EL (cell line): ENCODE measurements at regions not wholly inside any gene's neighbourhood (a gene's known extent, or its start where the extent isn't known, plus 50 kb on each side); places are given as distances from the start of the nearest gene placed in this dataset.
"Not testable (repeated sequence)": the region's sequence is repeated elsewhere in the genome, so short reads cannot be mapped to it uniquely, and the experiment has no call there.

Experiments used
- DNase-seq: peaks from one replicate; pipeline ENCODE4 v3.0.0-alpha.2; 2016

DNA sequence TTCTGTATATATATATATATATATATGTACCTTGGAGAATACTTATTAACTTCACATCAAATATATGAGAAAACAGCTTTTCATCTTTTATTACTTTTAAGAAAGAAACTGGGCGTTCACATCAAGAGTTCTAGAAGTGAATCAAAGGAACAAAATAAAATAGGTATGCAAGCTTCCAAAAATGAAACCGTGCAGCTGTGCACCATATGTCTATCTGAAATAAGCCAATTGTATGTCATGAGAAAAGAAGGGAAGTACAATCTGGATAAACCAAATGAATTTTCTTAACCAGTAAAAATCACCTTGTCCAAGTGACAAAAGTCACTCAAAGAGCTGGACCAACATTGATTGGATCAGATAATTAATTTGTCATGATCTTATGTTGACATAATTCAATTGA is 405.4 kb upstream of the TECRL start:
- DNase-seq = no peak

DNA sequence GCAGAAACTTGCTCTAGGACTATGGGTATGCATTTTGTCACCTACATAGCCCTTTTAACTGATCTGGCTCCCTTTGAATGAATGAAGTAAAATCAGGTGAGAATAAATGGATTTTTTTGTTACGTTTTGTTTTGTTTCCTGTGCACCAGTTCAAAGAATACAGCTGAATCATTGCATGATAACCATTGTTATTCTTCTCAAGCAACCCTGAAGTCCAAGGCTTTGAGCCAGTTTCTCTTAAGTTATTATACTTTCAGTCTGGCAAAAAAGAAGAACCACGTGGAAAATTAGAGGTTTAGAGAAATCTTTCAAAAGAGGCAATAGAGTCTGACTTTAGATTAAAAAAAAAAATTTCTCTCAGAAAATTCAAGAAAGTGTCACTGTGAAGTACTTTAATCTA is 398.6 kb upstream of the TECRL start:
- DNase-seq = no peak

DNA sequence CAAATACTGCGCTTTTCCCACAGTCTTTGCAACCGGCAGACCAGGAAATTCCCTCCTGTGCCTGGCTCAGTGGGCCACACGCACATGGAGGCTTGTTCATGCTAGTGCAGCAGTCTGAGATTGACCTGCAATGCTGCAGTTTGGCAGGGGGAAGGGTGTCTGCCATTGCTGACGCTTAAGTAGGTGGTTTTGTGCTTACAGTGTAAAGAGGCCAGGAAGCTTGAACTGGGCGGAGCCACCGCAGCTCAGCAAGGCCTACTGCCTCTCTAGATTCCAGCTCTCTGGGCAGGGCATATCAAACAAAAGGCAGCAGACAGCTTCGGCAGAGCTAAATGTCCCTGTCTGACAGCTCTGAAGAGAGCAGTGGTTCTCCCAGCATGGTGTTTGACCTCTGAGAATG is 390.5 kb upstream of the TECRL start:
- no peak for DNase-seq

DNA sequence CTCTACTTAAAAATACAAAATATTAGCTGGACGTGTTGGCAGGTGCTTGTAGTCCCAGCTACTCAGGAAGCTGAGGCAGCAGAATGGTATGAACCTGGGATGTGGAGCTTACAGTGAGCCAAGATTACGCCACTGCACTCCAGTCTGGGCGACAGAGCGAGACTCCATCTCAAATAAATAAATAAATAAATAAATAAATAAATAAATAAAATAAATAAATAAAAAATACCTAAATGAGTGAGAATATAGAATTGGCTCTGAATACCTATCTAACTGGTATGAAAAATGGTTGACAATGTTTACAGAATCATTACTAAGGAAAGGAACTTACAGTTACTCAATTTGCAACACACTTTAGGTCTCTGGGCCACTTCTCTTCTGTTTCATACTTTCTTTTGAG is 389.6 kb upstream of the TECRL start:
- not testable (repeated sequence) for DNase-seq

DNA sequence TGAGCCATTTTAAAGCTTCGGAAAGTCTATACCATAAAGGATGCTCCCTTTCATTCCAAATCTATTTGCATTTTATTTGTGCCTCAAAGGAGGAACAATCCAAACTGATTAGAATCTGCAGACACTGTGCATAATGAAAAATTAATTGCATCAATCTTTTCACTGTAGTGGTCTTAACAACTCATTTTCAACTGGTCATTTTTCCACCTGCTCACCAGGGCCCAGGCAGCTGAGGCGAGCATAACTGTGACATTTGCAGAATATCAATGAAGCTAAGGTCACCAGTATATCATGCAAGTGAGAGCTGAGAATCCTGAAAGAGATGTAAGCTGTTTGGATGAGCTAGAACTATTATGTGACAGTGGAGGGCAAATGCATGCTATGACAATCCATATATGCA is 387.3 kb upstream of the TECRL start:
- no peak for DNase-seq

DNA sequence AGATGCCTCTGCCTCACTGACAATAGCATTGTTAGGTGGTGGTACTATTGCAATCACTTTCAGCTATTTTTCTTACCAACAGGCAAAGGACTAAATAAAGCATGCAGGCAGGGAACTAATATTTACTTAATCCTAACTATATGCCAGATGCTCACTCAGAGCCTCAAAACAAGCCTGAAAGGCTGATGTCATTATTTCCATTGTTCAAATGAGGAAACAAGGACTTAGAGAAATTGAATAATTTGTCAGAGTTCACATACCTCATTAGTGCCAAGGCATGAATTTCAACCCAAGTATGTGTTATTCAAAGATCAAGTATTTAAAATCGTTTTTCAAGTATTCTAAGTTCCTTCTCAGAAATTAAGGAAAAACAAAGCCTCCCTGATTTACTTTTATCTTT is 374.9 kb upstream of the TECRL start:
- DNase-seq = peak; percentile 53

DNA sequence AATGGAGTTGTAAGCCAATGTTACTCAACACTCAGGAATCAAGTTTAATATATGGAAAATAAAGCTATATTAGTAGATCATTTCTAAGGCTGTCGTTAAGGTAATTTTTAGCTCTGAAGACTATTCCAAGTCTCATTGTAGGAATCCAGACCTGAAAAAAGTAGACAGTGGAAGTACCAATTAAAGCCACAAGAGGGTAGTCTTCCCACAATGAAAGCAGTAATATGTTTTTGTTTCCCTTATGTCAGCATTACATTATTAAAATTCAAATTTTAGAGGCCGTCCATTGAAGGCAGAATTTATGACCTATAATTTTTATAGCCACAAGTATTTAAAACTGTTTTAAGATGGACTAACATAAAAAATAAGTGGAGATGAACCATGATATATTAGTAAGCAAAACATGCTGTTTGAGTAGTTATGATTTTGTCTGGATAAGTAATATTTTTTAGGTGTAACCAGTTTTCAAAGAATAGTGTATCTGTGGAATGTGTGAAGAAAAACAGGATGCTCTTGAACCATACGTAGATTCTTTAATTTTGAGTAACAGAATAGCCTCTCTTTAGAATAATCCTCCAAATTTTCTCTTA is 372.6 kb upstream of the TECRL start:
- DNase-seq = peak; percentile 21

DNA sequence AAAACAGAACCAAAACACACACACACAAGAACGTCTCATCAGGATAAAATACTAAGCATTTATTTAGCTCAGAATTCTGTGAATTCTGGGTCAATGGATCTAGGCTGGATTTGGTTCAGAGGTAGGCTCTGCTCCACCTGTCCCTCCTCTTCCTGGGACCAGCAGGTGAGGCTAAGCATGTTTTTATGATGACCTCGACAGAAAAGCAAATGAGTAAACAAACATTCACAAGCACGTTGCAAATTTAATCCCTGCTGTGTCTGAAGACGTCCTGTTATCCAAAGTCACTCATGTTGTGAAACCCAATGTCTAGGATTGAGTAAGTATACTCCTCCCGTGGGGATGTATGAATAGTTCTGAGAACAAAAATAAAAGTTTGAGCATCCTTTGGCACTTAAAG is 371.4 kb upstream of the TECRL start:
- no peak for DNase-seq

DNA sequence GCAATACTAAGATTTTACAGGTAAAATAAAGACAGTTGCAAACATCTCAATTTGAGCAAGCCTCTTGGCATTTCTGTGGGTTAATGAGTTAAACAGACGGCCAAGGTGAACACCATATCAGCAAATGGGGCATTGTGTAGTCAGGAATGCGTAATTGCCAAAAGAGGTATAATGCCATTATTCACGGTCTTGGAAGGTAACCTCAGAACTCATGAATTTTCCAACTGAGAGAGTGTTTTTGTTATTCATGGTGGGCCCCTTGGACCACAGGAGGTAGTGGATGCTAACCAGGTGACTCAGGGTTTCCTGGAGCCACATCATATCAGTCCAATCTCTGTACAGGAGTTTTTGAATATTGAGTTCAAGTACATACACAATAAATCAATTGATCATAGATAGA is 368.0 kb upstream of the TECRL start:
- no peak for DNase-seq

DNA sequence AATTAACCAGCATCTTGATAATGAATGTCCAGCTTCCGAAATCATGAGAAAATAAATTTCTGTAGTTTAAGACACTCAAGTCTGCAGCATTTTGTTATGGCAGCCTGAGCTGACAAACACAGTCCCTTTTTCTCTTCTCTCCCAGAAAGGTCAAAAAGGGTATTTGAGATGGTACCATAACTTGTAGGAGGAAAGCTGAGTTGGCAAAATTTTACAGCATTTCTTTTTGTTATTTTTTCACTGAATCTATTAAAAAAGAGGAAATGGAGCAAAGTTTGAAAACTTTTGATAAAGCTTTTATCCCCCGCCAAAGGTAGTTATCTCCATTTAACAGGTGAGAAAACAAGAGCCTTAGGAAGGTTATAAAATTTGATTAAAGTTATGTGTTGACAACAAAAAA is 367.6 kb upstream of the TECRL start:
- DNase-seq = no peak

DNA sequence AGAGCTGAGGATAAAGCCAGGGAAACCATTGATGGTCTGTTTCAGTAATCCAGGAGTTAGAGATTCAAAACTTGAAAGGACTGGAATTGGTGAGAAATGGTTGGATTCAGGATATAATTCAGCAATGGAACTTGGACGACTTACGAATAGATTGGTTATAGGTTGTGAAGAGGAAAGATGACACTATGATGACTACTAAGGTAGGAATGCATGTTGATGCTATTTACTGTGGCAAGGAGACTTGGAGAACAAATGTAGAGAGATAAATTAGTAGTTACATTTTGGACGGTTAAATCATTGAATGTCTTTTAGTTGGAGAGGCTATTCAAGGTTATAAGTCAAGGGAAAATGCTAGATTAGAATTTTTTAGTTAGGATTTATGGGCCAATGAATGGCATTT is 365.4 kb upstream of the TECRL start:
- DNase-seq = peak; percentile 36

DNA sequence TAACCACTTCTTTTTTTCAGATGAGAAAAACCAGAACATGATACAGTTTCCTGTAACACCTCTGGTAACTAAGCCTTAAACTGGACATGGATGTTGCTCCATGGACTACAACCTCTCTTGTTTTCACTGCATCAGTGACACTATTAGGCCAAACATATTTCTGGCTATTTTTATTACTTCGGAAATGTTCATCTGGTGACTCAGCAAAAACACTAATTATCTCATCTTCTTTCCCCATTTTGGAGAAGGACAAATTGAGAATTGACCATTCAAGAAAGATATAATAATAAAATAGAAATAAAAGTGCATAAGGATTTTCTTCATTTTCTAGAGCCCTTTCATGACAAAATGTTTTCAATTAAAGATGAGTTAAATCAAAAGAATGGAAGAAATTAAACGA is 361.9 kb upstream of the TECRL start:
- DNase-seq = peak; percentile 22

DNA sequence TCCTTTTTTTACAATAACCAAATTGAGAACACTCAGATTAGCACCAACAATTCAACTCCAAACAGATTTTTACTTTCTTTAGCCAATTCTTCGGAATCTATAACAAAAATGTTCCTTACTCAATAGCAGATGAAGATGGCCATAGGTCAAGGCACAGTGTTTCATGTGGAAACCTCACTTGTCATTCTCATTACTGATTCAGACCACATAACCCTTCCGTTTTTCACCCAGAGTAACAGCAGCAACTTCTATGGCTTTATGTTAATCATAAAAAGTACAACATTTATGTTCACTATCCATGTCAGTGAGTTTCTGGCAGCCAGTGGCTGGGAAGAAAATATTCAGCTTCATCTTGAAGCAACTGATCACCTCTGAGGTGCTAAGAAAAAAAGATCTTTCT is 358.3 kb upstream of the TECRL start:
- DNase-seq = no peak

DNA sequence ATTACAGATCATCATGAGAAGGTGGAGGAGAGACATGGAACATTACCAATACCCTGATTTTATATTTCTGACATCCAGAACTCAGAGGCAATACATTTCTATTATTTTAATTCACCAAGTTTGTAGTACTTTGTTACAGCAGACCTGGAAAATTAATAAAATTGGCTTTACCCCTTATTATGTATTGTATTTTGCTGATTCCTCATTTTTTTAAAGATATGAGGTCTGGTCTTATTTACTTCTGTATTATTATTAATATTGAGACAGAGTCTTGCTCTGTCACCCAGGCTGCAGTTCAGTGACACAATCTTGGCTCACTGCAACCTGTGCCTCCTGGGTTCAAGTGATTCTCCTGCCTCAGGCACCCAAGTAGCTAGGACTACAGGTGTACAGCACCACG is 357.3 kb upstream of the TECRL start:
- DNase-seq = no peak

DNA sequence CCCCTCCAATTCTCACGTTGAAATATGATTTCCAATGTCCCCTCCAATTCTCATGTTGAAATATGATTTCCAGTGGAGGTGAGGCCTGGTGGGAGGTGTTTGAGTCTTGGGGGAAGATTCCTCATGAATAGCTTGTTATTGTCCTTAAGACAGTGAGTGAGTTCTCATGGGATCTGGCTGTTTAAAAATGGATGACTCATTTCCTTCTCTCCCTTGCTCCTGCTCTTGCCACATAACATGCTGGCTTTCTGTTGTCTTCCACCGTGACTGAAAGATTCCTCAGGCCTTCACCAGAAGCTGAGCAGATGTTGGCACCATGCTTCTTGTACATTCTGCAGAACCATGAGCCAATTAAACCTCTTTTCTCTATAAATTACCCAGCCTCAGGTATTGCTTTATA is 346.8 kb upstream of the TECRL start:
- DNase-seq = peak; percentile 29

DNA sequence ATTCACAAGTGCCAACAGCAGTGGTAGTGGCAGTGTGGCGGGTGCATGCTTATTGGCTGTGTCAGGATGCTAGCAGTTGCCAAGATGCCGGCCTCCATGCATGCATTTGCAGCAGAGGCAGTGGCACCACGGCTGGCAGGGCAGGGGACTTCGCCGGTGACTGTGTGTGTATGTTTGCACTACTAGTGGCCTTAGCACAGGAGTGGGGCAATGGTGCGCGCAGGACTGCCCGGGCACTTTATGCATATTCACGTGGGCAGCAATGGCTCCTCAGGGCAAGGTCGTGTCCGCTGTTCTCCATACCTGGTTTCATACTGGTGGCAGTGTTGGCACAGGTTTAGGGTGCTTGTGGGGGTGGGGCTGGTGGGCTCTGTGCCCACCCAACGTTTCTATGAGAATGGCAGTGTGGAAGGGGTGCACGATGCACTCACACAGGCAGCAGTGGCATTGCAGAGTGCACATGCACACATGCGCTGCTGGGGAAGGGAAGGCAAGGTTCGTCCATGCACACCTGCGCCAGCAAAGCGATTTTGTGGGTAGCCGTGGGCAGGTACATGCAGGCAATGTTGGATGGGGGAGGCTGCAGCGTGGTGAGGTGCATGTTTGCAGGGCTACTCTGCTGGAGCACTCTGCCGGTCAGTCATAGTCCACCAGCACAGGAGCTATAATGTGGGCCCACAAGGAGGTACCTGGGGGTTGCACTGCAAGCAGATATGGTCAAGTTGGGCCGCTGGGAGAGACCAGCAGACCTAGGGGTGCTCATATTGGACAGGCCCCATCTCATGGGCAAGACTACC is 338.9 kb upstream of the TECRL start:
- no peak for DNase-seq

DNA sequence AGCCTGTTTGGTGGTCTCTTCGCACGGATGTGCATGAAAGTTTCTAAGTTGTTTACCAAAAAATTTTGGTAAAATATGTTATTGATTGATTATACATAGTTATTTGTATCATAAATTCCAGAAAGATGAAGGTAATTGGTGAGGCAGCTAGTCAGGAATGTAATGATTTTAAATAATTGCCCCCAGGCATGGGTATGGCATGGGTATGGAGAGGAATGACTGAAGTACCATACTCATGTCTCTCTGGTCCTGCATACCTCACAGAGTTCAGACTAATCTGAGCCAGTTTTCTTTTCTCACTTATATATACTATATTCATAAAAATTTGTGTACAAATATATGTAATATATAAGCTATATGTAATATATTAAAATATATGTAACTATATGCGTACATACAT is 329.0 kb upstream of the TECRL start:
- DNase-seq = no peak

DNA sequence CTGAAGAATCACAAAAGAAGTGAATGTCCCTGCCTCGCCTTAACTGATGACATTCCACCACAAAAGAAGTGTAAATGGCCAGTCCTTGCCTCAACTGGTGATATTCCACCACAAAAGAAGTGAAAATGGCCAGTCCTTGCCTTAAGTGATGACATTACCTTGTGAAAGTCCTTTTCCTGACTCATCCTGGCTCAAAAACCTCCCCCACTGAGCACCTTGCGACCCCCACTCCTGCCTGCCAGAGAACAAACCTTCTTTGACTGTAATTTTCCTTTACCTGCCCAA is 328.5 kb upstream of the TECRL start:
- DNase-seq = not testable (repeated sequence)

DNA sequence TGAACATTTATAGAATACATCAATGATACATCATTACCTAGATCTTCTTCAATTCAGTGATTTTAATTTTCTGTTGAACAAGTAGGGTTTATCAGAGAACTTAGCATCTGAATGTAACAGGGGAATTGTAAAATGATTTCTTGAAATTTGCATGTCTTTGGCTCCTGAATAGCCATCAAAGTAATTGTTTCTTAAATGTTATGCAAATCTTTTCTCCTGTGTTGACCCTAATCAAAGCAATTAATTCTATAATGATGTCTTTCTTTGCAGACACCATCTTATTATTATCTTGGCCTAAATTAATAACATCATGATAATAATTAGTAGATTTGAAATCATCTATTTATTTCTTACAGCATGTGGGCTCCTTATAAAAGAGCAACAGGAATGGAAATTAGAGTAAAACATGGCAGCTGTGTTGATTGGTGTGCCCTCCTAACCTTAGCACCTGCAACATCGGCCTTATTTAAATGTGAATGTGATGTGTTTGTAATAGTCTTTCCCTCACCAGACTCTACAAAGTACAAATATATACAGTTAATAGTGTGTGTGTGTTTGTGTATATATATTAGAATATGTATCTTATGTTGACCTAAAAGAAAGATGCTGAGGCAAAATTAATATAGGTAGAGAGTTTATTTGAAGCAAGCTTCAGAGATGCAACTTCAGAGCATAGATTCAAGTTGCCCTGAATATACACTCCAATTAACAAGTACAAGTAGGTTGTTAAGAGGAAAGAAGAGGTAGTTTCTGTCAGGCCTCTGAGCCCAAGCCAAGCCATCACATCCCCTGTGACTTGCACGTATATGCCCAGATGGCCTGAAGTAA is 328.0 kb upstream of the TECRL start:
- no peak for DNase-seq

DNA sequence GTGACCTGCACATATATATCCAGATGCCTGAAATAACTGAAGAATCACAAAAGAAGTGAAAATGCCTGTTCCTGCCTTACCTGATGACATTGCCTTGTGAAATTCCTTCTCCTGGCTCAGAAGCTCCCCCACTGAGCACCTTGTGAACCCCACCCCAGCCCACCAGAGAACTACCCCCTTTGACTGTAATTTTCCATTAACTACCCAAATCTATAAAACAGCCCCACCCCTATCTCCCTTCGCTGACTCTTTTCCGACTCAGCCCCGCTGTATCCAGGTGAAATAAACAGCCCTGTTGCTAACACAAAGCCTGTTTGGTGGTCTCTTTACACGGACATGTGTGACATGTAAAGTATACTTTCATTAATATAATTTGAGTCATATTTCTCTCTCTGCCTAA is 320.3 kb upstream of the TECRL start:
- no peak for DNase-seq

DNA sequence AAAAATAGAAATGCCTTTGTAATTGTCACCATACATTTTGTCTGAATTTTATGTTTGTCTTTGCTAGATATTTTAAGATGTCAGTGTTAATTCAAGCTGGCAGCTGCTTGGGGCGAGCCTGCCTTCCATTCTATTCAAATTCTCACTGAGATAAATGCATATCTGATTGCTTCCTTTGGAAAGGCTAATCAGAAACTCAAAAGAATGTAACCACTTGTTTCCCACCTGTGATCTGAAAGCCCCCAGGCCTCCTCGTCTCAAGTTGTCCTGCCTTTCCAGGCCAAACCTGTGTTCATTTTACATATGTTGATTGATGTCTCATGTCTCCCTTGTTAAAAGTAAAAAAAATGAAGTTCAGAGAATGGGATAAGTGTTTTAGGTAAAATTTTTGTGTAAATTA is 318.7 kb upstream of the TECRL start:
- no peak for DNase-seq

DNA sequence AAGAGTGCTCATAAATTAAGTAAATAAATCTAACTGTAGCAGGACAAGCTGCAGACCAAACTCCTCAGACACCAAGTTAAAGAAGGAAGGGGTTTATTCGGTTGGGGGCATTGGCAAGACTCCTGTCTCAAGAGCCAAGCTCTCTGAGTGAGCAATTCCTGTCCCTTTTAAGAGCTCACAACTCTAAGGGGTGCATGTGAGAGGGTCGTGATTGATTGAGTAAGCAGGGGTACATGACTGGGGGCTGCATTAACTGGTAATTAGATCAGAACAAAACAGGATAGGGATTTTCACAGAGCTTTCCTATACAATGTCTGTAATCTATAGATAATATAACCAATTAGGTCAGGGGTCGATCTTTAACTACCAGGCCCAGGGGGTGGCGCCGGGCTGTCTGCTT is 318.1 kb upstream of the TECRL start:
- not testable (repeated sequence) for DNase-seq

DNA sequence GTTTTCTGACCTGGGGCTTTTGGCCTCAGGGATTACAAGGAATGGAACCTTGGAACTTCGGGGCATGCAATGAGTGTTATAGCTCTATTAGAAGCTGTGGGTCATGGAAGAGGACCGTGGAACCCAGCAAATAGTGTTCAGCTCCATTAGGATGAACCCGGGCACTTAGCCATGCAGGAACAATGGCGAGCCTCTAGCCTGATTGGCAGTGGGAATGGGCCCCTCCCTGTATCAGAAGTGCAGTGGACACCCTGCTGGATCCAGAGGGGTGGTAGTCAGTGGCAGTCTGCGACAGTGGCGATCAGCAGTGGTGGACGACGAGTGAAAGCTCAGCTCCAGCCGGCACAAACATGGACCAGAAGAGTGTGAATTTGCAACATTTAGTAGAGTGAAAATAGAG is 315.4 kb upstream of the TECRL start:
- DNase-seq = no peak

DNA sequence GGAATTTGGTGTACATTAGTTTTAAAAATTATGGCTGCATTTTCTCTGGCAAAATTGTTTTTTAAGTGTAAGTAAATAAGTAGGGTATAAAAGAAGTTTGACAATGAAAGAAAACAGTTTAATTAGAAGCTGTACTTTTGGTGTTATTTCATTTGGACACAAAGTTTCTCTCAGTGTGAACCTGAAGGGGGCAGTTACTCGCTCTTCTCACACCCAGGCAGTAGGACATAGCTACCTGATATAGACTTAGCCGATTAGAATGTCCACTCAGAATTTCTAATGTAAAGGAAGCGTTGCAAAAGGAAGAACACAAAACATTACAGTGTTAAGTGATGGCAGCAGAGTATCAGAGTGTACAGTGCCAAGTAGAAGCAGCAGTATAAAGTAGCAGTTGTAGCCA is 311.9 kb upstream of the TECRL start:
- no peak for DNase-seq
